Cardiac muscle cell (in vitro differentiated cells and primary cell): ENCODE measurements at regions not wholly inside any gene's neighbourhood (a gene's known extent, or its start where the extent isn't known, plus 50 kb on each side); places are given as distances from the start of the nearest gene placed in this dataset.
"Not testable (repeated sequence)": the region's sequence is repeated elsewhere in the genome, so short reads cannot be mapped to it uniquely, and the experiment has no call there.

Experiments used
- DNase-seq, 2 donors: peaks; one replicate each; pipeline versions ENCODE4 v3.0.0 to v3.0.0-alpha.2; 2010 to 2017; ENCODE audit warnings: low read depth in 1 of 2, low spot score in 1 of 2
- H3K27ac ChIP-seq: fragments of 200-600 bp; sonication (generic); 2 replicates; pipeline ENCODE4 v1.5.1; 2016
- H3K27me3 ChIP-seq: fragments of 200-600 bp; sonication (generic); 2 replicates; pipeline ENCODE4 v1.6.0; 2016; ENCODE audit warnings: control low read depth
- H3K36me3 ChIP-seq: fragments of 200-600 bp; sonication (generic); 2 replicates; pipeline ENCODE4 v1.5.1; 2016; ENCODE audit warnings: control low read depth
- H3K4me1 ChIP-seq: fragments of 200-600 bp; sonication (generic); 2 replicates; pipeline ENCODE4 v1.8.1; 2017; ENCODE audit warnings: low read depth, mild to moderate bottlenecking, mixed run types
- H3K4me3 ChIP-seq: fragments of 200-600 bp; sonication (generic); 2 replicates; pipeline ENCODE4 v1.5.1; 2016; ENCODE audit warnings: mild to moderate bottlenecking
- H3K9me3 ChIP-seq: fragments of 200-600 bp; sonication (generic); 2 replicates; pipeline ENCODE4 v1.5.1; 2017; ENCODE audit warnings: low read depth, mild to moderate bottlenecking, control low read depth
- TF ChIP-seq, protein P1 (sequence below): IDR thresholded peaks from 2 replicates; pipeline ENCODE4 v1.5.1; 2012; ENCODE audit warnings: low read depth, mild to moderate bottlenecking, low read length

DNA sequence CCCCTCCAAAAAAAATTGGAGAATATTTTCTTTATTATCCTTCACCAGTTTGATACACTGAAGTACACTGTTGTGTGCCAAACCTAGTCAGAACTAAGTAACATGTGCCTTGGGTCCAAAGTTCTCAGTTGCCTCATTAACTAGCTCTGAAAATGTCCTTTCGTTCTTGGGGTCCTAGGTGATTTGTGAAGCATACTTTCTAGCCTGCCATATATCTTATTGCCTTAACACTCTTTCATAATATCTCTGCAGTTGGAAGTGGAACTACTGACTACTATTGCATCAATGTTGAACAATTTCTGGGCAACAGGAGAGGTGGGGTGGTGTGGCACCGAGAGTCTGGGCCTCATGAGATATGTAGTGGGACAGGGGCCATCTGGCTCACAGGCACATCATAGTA lies 592.9 kb upstream of the FBXO33 start:
- H3K4me1 ChIP-seq = no peaks in the 10 kb centered on the region
- no peak overlapping the region for H3K27ac ChIP-seq
- no peak for DNase-seq
- no peak overlapping the region for H3K4me3 ChIP-seq
- no peaks in the 10 kb centered on the region for H3K27me3 ChIP-seq
- H3K36me3 ChIP-seq = no peaks in the 10 kb centered on the region
- H3K9me3 ChIP-seq = no peaks in the 10 kb centered on the region
- TF ChIP-seq, protein P1, sequence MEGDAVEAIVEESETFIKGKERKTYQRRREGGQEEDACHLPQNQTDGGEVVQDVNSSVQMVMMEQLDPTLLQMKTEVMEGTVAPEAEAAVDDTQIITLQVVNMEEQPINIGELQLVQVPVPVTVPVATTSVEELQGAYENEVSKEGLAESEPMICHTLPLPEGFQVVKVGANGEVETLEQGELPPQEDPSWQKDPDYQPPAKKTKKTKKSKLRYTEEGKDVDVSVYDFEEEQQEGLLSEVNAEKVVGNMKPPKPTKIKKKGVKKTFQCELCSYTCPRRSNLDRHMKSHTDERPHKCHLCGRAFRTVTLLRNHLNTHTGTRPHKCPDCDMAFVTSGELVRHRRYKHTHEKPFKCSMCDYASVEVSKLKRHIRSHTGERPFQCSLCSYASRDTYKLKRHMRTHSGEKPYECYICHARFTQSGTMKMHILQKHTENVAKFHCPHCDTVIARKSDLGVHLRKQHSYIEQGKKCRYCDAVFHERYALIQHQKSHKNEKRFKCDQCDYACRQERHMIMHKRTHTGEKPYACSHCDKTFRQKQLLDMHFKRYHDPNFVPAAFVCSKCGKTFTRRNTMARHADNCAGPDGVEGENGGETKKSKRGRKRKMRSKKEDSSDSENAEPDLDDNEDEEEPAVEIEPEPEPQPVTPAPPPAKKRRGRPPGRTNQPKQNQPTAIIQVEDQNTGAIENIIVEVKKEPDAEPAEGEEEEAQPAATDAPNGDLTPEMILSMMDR = no peak

DNA sequence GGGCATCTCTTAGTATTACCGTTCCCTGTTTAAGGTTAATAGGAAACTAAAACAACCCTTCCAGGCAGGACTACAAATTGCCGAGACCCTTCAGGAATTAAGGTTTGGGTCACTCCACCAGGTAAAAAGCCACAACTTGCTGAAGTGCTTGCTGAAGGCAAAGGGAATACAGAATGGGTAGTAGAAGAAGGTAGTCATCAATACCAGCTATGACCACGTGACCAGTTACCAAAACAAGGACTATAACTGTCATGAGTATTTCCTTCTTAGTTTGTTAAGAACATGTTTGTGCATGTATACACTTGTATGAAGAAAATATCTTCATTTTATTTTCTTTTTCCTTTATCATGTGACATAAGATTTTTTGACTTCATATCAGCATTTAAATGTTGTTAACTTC lies 578.7 kb upstream of the FBXO33 start:
- Histone ChIP-seq H3K4me1 (no peaks in the 10 kb centered on the region), H3K4me3 (no peak overlapping the region), H3K9me3 (no peaks in the 10 kb centered on the region), H3K27me3 (no peaks in the 10 kb centered on the region), H3K27ac (no peak overlapping the region), H3K36me3 (no peaks in the 10 kb centered on the region)
- DNase-seq = no peak
- TF ChIP-seq, protein P1 = no peak

DNA sequence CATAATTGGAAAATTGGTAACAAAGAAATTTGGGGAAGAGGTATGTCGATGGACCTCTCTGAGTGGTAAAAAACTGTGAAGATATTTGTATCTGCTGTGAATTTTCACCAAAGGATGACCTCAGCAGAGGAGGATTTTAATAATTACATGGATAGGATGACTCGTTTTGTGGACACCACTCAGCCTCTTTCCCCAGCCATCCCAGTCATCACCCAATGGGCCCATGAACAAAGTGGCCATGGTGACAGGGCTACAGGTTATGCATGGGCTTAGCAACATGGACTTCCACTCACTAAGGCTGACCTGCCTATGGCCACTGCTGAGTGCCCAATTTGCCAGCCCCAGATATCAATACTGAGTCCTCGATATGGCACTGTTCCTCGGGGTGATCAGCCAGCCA lies 577.5 kb upstream of the FBXO33 start:
- H3K4me1 ChIP-seq = no peaks in the 10 kb centered on the region
- no peaks in the 10 kb centered on the region for H3K27me3 ChIP-seq
- H3K36me3 ChIP-seq = no peaks in the 10 kb centered on the region
- no peak overlapping the region for H3K4me3 ChIP-seq
- H3K27ac ChIP-seq = no peak overlapping the region
- no peaks in the 10 kb centered on the region for H3K9me3 ChIP-seq
- TF ChIP-seq, protein P1 = no peak
- no peak for DNase-seq

DNA sequence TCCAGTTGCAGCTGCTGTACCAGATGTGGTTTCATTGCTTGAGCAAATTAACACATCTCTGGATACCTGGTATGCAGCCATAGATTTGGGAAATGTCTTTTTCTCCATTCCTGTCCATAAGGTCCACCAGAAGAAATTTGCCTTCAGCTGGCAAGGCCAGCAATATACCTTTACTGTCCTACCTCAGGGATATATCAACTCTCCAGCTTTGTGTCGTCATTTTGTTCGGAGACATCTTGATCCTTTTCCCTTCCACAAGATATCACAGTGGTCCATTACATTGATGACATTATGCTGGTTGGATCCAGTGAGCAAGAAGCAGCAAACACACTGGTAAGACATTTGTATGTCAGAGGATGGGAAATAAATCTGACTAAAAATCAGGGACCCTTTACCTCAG lies 576.1 kb upstream of the FBXO33 start:
- DNase-seq, H3K27ac ChIP-seq, H3K4me3 ChIP-seq, H3K9me3 ChIP-seq, H3K36me3 ChIP-seq, H3K4me1 ChIP-seq, H3K27me3 ChIP-seq: not testable (repeated sequence)

DNA sequence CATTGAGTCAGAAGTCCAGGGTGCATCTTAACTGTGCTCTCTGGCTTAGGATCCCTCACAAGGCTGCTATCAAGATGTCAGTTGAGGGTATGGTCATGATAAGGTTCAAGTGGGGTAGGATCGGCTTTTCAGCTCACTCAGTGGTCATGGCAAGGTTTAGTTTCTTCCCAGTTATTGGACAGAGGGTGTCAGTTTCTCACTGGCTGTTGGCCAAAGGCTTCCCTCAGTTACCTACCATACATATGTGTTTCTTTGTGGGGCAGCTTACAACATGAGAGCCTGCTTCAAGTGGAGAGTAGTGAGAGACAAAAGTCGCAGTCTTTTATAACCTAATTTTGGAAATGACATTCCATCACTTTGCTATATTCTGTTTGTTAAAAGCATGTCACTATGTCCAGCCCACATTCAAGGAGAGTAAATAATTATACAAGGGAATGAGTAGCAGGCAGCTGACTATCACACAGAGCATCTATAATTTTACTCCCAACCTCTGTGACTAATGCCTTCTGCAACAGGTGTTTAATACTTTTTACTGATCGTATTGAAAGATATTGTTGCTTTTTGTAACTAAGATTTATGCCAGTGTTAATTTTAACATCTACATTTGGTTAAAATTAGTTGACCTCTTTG lies 572.8 kb upstream of the FBXO33 start:
- Histone ChIP-seq H3K27ac (no peak overlapping the region), H3K36me3 (no peaks in the 10 kb centered on the region), H3K27me3 (no peaks in the 10 kb centered on the region), H3K4me3 (no peak overlapping the region), H3K9me3 (no peaks in the 10 kb centered on the region), H3K4me1 (no peaks in the 10 kb centered on the region)
- TF ChIP-seq, protein P1 = no peak
- no peak for DNase-seq

DNA sequence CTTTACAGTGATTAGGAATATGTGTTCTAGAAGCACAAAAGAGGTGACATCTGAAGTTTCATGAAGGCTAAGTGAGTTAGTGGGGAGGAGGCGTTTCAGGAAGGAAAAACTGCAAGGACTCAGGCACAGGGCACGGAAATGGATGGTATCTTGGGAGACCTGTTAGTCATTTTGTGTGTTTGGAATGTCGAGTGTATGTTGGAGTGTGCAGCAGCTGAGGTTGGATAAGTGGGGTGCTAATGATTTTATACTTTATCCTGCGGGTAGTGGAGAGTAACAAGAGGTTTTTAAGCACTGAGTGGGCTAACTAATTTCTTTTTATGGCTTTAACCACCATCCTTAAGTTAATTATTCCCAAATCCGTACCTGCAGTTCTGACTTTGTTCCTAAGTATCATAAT lies 571.5 kb upstream of the FBXO33 start:
- TF ChIP-seq, protein P1 = no peak
- Histone ChIP-seq H3K27me3 (no peaks in the 10 kb centered on the region), H3K9me3 (no peaks in the 10 kb centered on the region), H3K36me3 (no peaks in the 10 kb centered on the region), H3K4me3 (no peak overlapping the region), H3K4me1 (no peaks in the 10 kb centered on the region), H3K27ac (no peak overlapping the region)
- no peak for DNase-seq
